SK-N-SH treated with all-trans-retinoic acid at 6 μM for 48 hours (cell line): ENCODE measurements at regions not wholly inside any gene's neighbourhood (a gene's known extent, or its start where the extent isn't known, plus 50 kb on each side); places are given as distances from the start of the nearest gene placed in this dataset.

ENCODE experiments used
- ATAC-seq: fragments of 200-7000 bp; cut with Tn5 transposase; 3 replicates; pipeline ENCODE4 v1.9.1; 2020; ENCODE audit warnings: mild to moderate bottlenecking, moderate library complexity
- ARNTL ChIP-seq: fragments of 450-650 bp; formaldehyde crosslinking; IDR thresholded peaks from 2 replicates; pipeline ENCODE4 v1.5.0; 2020; ENCODE audit warnings: low read depth, mild to moderate bottlenecking, moderate library complexity, borderline replicate concordance
- BACH2 ChIP-seq: fragments of 250-450 bp; sonication (Bioruptor Pico); IDR thresholded peaks from 2 replicates; pipeline ENCODE4 v1.9.0; 2021; ENCODE audit warnings: mild to moderate bottlenecking, borderline replicate concordance
- CREB5 ChIP-seq: fragments of 250-450 bp; sonication (Bioruptor Pico); IDR thresholded peaks from 2 replicates; pipeline ENCODE4 v1.5.1; 2020; ENCODE audit warnings: low read depth, mild to moderate bottlenecking, moderate library complexity
- CSRNP3 ChIP-seq: fragments of 250-450 bp; sonication (Bioruptor Pico); IDR thresholded peaks from 2 replicates; pipeline ENCODE4 v1.5.1; 2021; ENCODE audit warnings: mild to moderate bottlenecking, moderate library complexity
- ESRRG ChIP-seq: fragments of 250-450 bp; sonication (Bioruptor Pico); IDR thresholded peaks from 2 replicates; pipeline ENCODE4 v1.6.1; 2021; ENCODE audit warnings: mild to moderate bottlenecking
- GLIS3 ChIP-seq: fragments of 250-450 bp; sonication (Bioruptor Pico); IDR thresholded peaks from 2 replicates; pipeline ENCODE4 v1.5.0; 2020; ENCODE audit warnings: mild to moderate bottlenecking, moderate library complexity
- ISL1 ChIP-seq: fragments of 250-450 bp; sonication (Bioruptor Pico); IDR thresholded peaks from 2 replicates; pipeline ENCODE4 v2.1.2; 2022; ENCODE audit warnings: mild to moderate bottlenecking, moderate library complexity
- OSR1 ChIP-seq: fragments of 250-450 bp; sonication (Bioruptor Pico); IDR thresholded peaks from 2 replicates; pipeline ENCODE4 v1.8.0; 2022; ENCODE audit warnings: moderate library complexity, mild to moderate bottlenecking, inconsistent platforms
- PATZ1 ChIP-seq: fragments of 250-450 bp; sonication (Bioruptor Pico); IDR thresholded peaks from 2 replicates; pipeline ENCODE4 v1.8.0; 2020; ENCODE audit warnings: mild to moderate bottlenecking, moderate library complexity, borderline replicate concordance
- POU6F1 ChIP-seq: fragments of 250-450 bp; sonication (Bioruptor Pico); IDR thresholded peaks from 2 replicates; pipeline ENCODE4 v1.8.0; 2021; ENCODE audit warnings: low read depth, mild to moderate bottlenecking, moderate library complexity, borderline replicate concordance
- RARB ChIP-seq: fragments of 250-450 bp; sonication (Bioruptor Pico); IDR thresholded peaks from 2 replicates; pipeline ENCODE4 v1.8.0; 2021; ENCODE audit warnings: mild to moderate bottlenecking, moderate library complexity
- SNAI2 ChIP-seq: fragments of 250-450 bp; sonication (Bioruptor Pico); IDR thresholded peaks from 2 replicates; pipeline ENCODE4 v1.5.0; 2020; ENCODE audit warnings: mild to moderate bottlenecking, moderate library complexity
- TCF4 ChIP-seq: fragments of 250-450 bp; sonication (Bioruptor Pico); IDR thresholded peaks from 2 replicates; pipeline ENCODE4 v1.8.0; 2021; ENCODE audit warnings: mild to moderate bottlenecking, moderate library complexity, borderline replicate concordance
- TOX ChIP-seq: fragments of 250-450 bp; sonication (Bioruptor Pico); IDR thresholded peaks from 2 replicates; pipeline ENCODE4 v1.8.0; 2021; ENCODE audit warnings: mild to moderate bottlenecking, moderate library complexity, borderline replicate concordance
- TSHZ2 ChIP-seq: fragments of 250-450 bp; sonication (Bioruptor Pico); IDR thresholded peaks from 2 replicates; pipeline ENCODE4 v1.5.0; 2020; ENCODE audit warnings: mild to moderate bottlenecking, moderate library complexity
- ZC3H10 ChIP-seq: fragments of 250-450 bp; sonication (Bioruptor Pico); IDR thresholded peaks from 2 replicates; pipeline ENCODE4 v1.5.1; 2021; ENCODE audit warnings: mild to moderate bottlenecking, moderate library complexity
- ZFP3 ChIP-seq: fragments of 250-450 bp; sonication (Bioruptor Pico); IDR thresholded peaks from 2 replicates; pipeline ENCODE4 v1.5.0; 2020; ENCODE audit warnings: mild to moderate bottlenecking, moderate library complexity
- ZFP30 ChIP-seq: fragments of 450-650 bp; formaldehyde crosslinking; IDR thresholded peaks from 2 replicates; pipeline ENCODE4 v1.5.0; 2022; ENCODE audit warnings: mild to moderate bottlenecking, moderate library complexity
- ZNF565 ChIP-seq: fragments of 450-650 bp; formaldehyde crosslinking; conservative IDR thresholded peaks from 2 replicates; pipeline ENCODE4 v1.5.0; 2020; ENCODE audit warnings: low read depth, mild to moderate bottlenecking, moderate library complexity
- ZNF8 ChIP-seq: fragments of 450-650 bp; formaldehyde crosslinking; IDR thresholded peaks from 2 replicates; pipeline ENCODE4 v1.5.0; 2020; ENCODE audit warnings: mild to moderate bottlenecking, moderate library complexity

- ATAC-seq: no peak
These were observed 61.4 kb upstream of the BARHL2 start for GRCh38 chr1:90778486-90778885.

GRCh38 chr1:90773812-90774211 is 56.7 kb upstream of the BARHL2 start:
- ATAC-seq: no peak
- no peak for TF ChIP-seq ISL1 (CRISPR knock-in tag)
- no peak for TF ChIP-seq OSR1 (CRISPR knock-in tag)
- TF ChIP-seq ZNF565 (CRISPR knock-in tag): no peak
- no peak for TF ChIP-seq ZFP3 (CRISPR knock-in tag)
- TF ChIP-seq TOX (CRISPR knock-in tag): no peak
- TF ChIP-seq ZFP30 (CRISPR knock-in tag): no peak
- no peak for TF ChIP-seq SNAI2 (CRISPR knock-in tag)

More at GRCh38 chr1:90778486-90778885, 61.4 kb upstream of the BARHL2 start:
- TF ChIP-seq ZFP3 (CRISPR knock-in tag) (no peak), ISL1 (CRISPR knock-in tag) (no peak), ZC3H10 (CRISPR knock-in tag) (no peak), CREB5 (CRISPR knock-in tag) (no peak), CSRNP3 (no peak), TCF4 (CRISPR knock-in tag) (no peak), ZNF565 (CRISPR knock-in tag) (no peak)

- no peak for ATAC-seq
- no peak for TF ChIP-seq ZC3H10 (CRISPR knock-in tag)
- no peak for TF ChIP-seq PATZ1
- no peak for TF ChIP-seq ZNF565 (CRISPR knock-in tag)
- TF ChIP-seq ESRRG: no peak
- TF ChIP-seq, all 23 proteins: peak for 0
These were observed 51.7 kb upstream of the BARHL2 start for GRCh38 chr1:90768826-90769225.

GRCh38 chr1:90768098-90768497 is 51.0 kb upstream of the BARHL2 start:
- TF ChIP-seq CREB5 (CRISPR knock-in tag): no peak
- no peak for TF ChIP-seq ZFP30 (CRISPR knock-in tag)
- TF ChIP-seq TCF4 (CRISPR knock-in tag): no peak
- TF ChIP-seq ARNTL: no peak
- no peak for TF ChIP-seq TSHZ2 (CRISPR knock-in tag)
- TF ChIP-seq POU6F1: no peak
- TF ChIP-seq ISL1 (CRISPR knock-in tag): no peak
- TF ChIP-seq ZNF8 (CRISPR knock-in tag): no peak
- TF ChIP-seq GLIS3: no peak
- TF ChIP-seq RARB (CRISPR knock-in tag): no peak
- TF ChIP-seq OSR1 (CRISPR knock-in tag): no peak
- no peak for TF ChIP-seq SNAI2 (CRISPR knock-in tag)
- TF ChIP-seq CSRNP3: no peak
- TF ChIP-seq ZNF565 (CRISPR knock-in tag): no peak
- TF ChIP-seq ZFP3 (CRISPR knock-in tag): no peak
- no peak for TF ChIP-seq BACH2
- no peak for TF ChIP-seq ESRRG
- TF ChIP-seq TOX (CRISPR knock-in tag): no peak
- no peak for ATAC-seq
